Tibial nerve (tissue), 3 donors: ENCODE measurements at regions not wholly inside any gene's neighbourhood (a gene's known extent, or its start where the extent isn't known, plus 50 kb on each side); places are given as distances from the start of the nearest gene placed in this dataset.

Experiments used
- CTCF ChIP-seq, 5 experiments: fragments of 200-600 bp in 3 of 5; fragments of 450-650 bp in 2 of 5; sonication (generic) in 3 of 5; IDR thresholded peaks; one replicate each; pipeline ENCODE4 v1.5.1; 2016 to 2019; ENCODE audit warnings: antibody characterized with exemption in 5 of 5, mild to moderate bottlenecking in 3 of 5, moderate library complexity in 2 of 5
- POLR2A ChIP-seq, 2 donors: fragments of 450-650 bp; IDR thresholded peaks; one replicate each; pipeline ENCODE4 v1.6.1; 2017; ENCODE audit warnings: antibody characterized with exemption in 2 of 2, mild to moderate bottlenecking in 2 of 2, moderate library complexity in 2 of 2

GRCh38 chrX:66882101-66882500, 243.2 kb upstream of the EDA2R start:
- no peak for TF ChIP-seq CTCF (IDR thresholded peaks at IDR 0.05)
- no peak for TF ChIP-seq POLR2A (IDR thresholded peaks at IDR 0.05)
